CD4-positive, CD25-positive, alpha-beta regulatory T cell (primary cell): ENCODE measurements at regions not wholly inside any gene's neighbourhood (a gene's known extent, or its start where the extent isn't known, plus 50 kb on each side); places are given as distances from the start of the nearest gene placed in this dataset.

ENCODE experiments used
- ATAC-seq, 2 donors: fragments of 150-1000 bp; cut with Tn5 transposase; one replicate each; pipeline ENCODE4 v1.10.0; 2021; ENCODE audit warnings: low read depth in 2 of 2, moderate number of reproducible peaks in 2 of 2, moderate library complexity in 1 of 2
- DNase-seq, 3 donors: peaks; one replicate each; pipeline versions ENCODE4 v3.0.0 to v3.0.0-alpha.2; 2012 to 2022; ENCODE audit warnings: mixed read lengths in 1 of 3
- H3K27ac ChIP-seq: one replicate; pipeline ENCODE4 v1.7.0; 2013; ENCODE audit warnings: mild to moderate bottlenecking, low read length; ENCODE audit not compliant: insufficient read depth, poor library complexity, severe bottlenecking
- H3K27me3 ChIP-seq: one replicate; pipeline ENCODE4 v1.7.0; 2013; ENCODE audit warnings: low read length; ENCODE audit not compliant: control insufficient read depth, insufficient read depth
- H3K36me3 ChIP-seq: one replicate; pipeline ENCODE4 v1.7.0; 2013; ENCODE audit warnings: mild to moderate bottlenecking, low read length, moderate library complexity; ENCODE audit not compliant: control insufficient read depth, insufficient read depth
- H3K4me1 ChIP-seq: 2 replicates; pipeline ENCODE4 v1.7.0; 2013; ENCODE audit warnings: mild to moderate bottlenecking, low read length; ENCODE audit not compliant: insufficient read depth, control insufficient read depth, poor library complexity, severe bottlenecking
- H3K4me3 ChIP-seq: one replicate; pipeline ENCODE4 v1.7.0; 2013; ENCODE audit warnings: low read depth, mild to moderate bottlenecking, low read length, moderate library complexity
- H3K9me3 ChIP-seq, 2 experiments: 1 replicate in 1 of 2; 2 replicates in 1 of 2; pipeline ENCODE4 v1.7.0; 2013; ENCODE audit warnings: low read length in 2 of 2, mild to moderate bottlenecking in 1 of 2, moderate library complexity in 1 of 2; ENCODE audit not compliant: control insufficient read depth in 2 of 2
- H3K27ac Mint-ChIP-seq, 3 donors: one replicate each; pipeline ENCODE4 v1.8.0; 2020 to 2022; ENCODE audit warnings: mild to moderate bottlenecking in 3 of 3, mixed read lengths in 3 of 3, moderate library complexity in 2 of 3
- H3K27me3 Mint-ChIP-seq: one replicate; pipeline ENCODE4 v1.8.0; 2022; ENCODE audit warnings: mild to moderate bottlenecking, mixed read lengths
- H3K36me3 Mint-ChIP-seq: one replicate; pipeline ENCODE4 v1.8.0; 2020; ENCODE audit warnings: mixed read lengths
- H3K4me1 Mint-ChIP-seq, 4 donors: one replicate each; pipeline ENCODE4 v1.8.0; 2020 to 2022; ENCODE audit warnings: mixed read lengths in 4 of 4, mild to moderate bottlenecking in 1 of 4
- H3K4me3 Mint-ChIP-seq, 4 donors: one replicate each; pipeline ENCODE4 v1.8.0; 2020 to 2022; ENCODE audit warnings: mild to moderate bottlenecking in 4 of 4, mixed read lengths in 4 of 4, moderate library complexity in 3 of 4
- H3K9me3 Mint-ChIP-seq, 7 donors: one replicate each; pipeline ENCODE4 v1.8.0; 2020 to 2022; ENCODE audit warnings: mixed read lengths in 7 of 7, mild to moderate bottlenecking in 3 of 7, moderate library complexity in 2 of 7

DNA sequence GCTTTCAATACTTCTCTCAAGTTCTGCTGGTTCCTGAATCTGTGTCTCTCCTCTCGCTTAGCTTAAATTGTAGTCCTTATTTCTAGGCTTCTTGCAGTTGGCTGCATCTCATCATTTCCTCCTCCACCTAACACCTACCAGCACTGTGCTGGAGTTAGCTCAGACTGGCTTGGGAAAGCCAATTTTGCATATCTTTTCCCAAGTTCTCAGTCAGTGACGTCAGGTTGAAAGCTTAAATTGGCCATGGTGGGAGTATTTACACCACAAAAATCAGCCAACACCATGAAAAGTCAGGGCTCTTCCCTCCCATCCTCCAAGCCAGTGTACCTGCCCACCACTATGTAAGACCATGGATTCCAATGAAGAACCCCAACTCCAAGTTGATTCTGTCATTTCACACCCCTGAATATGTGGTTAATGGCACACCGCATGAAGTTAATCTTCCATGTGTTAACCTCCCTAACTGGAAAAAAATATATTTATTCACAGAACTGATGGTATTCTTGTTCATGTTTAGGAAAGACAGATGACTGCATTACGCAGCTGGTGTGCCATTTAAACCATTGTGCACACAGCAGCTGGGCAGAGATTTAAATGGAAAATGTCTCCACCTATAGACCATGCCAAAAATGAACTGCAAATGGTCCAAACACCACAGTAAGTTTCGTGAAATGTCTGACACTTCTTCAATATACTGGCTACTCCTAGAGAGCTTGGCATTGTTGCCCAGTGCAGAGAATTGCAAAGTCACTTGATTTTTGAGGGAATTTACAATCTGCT, 274.1 kb upstream of the MAP3K7 start:
- peaks cover under 1% of the 10 kb centered on the region for H3K27me3 Mint-ChIP-seq
- no peaks in the 10 kb centered on the region for H3K4me1 ChIP-seq
- no peak overlapping the region for H3K4me3 Mint-ChIP-seq
- H3K4me3 ChIP-seq, result no peak overlapping the region
- no peak for ATAC-seq
- no peaks in the 10 kb centered on the region for H3K4me1 Mint-ChIP-seq
- no peaks in the 10 kb centered on the region for H3K9me3 ChIP-seq
- peak in 1 of 3 donors; percentile 15 for DNase-seq
- H3K27me3 ChIP-seq, result no peaks in the 10 kb centered on the region
- H3K27ac Mint-ChIP-seq, result no peak overlapping the region
- H3K9me3 Mint-ChIP-seq, result no peaks in the 10 kb centered on the region
- H3K36me3 ChIP-seq, result no peaks in the 10 kb centered on the region
- H3K27ac ChIP-seq, result no peak overlapping the region
- no peaks in the 10 kb centered on the region for H3K36me3 Mint-ChIP-seq

DNA sequence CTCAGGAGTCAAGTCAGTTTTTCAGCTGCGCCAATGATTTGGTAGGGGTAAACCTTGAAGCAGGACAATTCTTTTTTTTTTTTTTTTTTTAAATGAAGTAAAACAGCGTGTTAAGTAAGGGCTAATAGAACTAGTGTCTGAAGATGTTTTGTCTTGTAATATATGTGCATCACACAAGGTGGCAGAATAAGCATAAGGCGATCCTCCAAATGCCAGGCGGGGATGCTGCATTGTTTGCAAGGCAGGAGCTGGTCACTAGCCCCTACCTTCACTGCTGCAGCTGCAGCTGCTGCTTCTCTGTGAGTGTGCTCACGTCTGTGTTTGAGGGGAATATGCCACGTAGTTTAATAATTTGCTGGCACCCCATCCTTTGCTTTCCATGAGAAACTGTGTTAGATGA, 272.7 kb upstream of the MAP3K7 start:
- H3K27ac ChIP-seq, result no peak overlapping the region
- H3K4me1 ChIP-seq, result no peaks in the 10 kb centered on the region
- no peaks in the 10 kb centered on the region for H3K36me3 ChIP-seq
- no peak overlapping the region for H3K4me3 Mint-ChIP-seq
- H3K36me3 Mint-ChIP-seq, result no peaks in the 10 kb centered on the region
- no peaks in the 10 kb centered on the region for H3K27me3 ChIP-seq
- H3K4me3 ChIP-seq, result no peak overlapping the region
- DNase-seq, result no peak
- ATAC-seq, result no peak
- peaks cover 4% of the 10 kb centered on the region for H3K27me3 Mint-ChIP-seq
- no peak overlapping the region for H3K27ac Mint-ChIP-seq
- H3K9me3 Mint-ChIP-seq, result no peaks in the 10 kb centered on the region
- no peaks in the 10 kb centered on the region for H3K4me1 Mint-ChIP-seq
- H3K9me3 ChIP-seq, result no peaks in the 10 kb centered on the region

DNA sequence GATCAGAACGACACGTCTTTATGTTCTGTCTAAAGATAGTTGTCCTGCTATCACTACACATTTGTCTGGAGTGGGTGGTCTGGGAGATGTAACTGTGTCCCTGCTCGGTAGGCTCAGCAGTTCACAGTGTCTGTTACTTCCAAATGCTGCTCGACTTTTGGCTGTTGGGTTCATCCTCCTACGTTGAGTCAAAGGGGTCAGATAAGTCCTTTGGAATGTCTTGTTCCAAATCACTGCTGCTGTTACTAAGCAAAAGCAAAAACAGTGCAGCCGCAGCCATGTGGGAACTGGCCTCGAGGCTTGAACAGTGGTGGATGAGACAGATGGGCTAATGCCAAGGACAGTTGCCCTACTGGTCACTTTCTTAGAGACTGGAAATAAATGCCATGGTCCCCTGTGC, 272.2 kb upstream of the MAP3K7 start:
- no peaks in the 10 kb centered on the region for H3K4me1 ChIP-seq
- H3K27ac ChIP-seq, result no peak overlapping the region
- H3K27me3 ChIP-seq, result no peaks in the 10 kb centered on the region
- H3K9me3 ChIP-seq, result no peaks in the 10 kb centered on the region
- ATAC-seq (peak in 1 of 2 donors; percentile 14), DNase-seq (no peak)
- peaks cover 4% of the 10 kb centered on the region for H3K27me3 Mint-ChIP-seq
- H3K36me3 ChIP-seq, result no peaks in the 10 kb centered on the region
- no peak overlapping the region for H3K4me3 Mint-ChIP-seq
- H3K36me3 Mint-ChIP-seq, result no peaks in the 10 kb centered on the region
- H3K4me3 ChIP-seq, result no peak overlapping the region
- H3K9me3 Mint-ChIP-seq, result no peaks in the 10 kb centered on the region
- H3K27ac Mint-ChIP-seq, result no peak overlapping the region
- H3K4me1 Mint-ChIP-seq, result no peaks in the 10 kb centered on the region

DNA sequence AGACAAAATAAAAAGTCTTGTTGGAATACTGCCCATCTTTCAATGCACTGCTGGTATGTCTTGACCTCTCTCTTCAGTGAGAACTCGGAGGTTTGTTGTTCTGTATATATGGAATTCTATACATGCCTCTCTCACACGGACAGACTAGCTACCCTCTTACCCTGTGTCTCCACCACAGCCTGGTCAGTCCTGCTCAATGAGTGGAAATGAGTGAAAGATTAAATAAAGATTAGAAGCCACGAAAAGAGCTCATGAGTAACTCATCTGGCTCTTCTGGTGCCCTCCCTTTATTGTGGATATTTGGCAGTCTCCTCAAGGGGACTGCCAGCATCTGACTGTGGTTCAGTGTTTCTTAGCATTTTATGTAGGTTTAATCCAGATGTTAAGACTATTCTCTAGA, 262.8 kb upstream of the MAP3K7 start:
- Histone ChIP-seq H3K27me3 (peaks cover 2% of the 10 kb centered on the region), H3K9me3 (no peaks in the 10 kb centered on the region), H3K36me3 (no peaks in the 10 kb centered on the region), H3K4me1 (no peaks in the 10 kb centered on the region), H3K4me3 (no peak overlapping the region), H3K27ac (no peak overlapping the region)
- Mint-ChIP-seq H3K36me3 (no peaks in the 10 kb centered on the region), H3K4me3 (no peak overlapping the region), H3K27me3 (peaks cover 5% of the 10 kb centered on the region), H3K9me3 (peaks cover 0 to 3% (median 0%) of the 10 kb centered on the region in 7 donors), H3K4me1 (no peaks in the 10 kb centered on the region), H3K27ac (no peak overlapping the region)
- ATAC-seq (no peak), DNase-seq (no peak)

DNA sequence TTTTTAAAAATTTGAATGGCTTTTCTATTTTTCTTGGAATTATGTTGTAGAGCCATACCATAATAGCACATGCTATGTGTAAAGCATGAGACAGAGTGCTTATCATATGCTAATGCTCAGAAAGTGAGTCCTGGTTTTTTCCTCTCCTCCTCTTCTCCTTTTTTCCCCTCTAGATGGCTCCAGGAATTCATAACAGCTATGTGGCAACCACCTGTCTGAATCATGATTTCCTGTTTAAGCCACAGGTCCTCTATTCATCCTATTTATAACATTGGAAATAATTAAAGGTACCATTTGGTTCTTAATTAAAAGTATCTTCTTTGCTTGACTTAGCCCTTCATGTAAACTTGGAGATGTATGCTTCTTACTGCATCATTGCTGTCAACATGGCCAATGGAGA, 260.0 kb upstream of the MAP3K7 start:
- peaks cover 0 to 3% (median 0%) of the 10 kb centered on the region in 7 donors for H3K9me3 Mint-ChIP-seq
- DNase-seq (no peak), ATAC-seq (no peak)
- H3K27me3 Mint-ChIP-seq, result no peaks in the 10 kb centered on the region
- no peaks in the 10 kb centered on the region for H3K4me1 Mint-ChIP-seq
- H3K36me3 ChIP-seq, result no peaks in the 10 kb centered on the region
- no peaks in the 10 kb centered on the region for H3K4me1 ChIP-seq
- no peak overlapping the region for H3K4me3 ChIP-seq
- H3K9me3 ChIP-seq, result no peaks in the 10 kb centered on the region
- H3K36me3 Mint-ChIP-seq, result no peaks in the 10 kb centered on the region
- peaks cover under 1% of the 10 kb centered on the region for H3K27me3 ChIP-seq
- no peak overlapping the region for H3K27ac ChIP-seq
- H3K27ac Mint-ChIP-seq, result no peak overlapping the region
- no peak overlapping the region for H3K4me3 Mint-ChIP-seq

DNA sequence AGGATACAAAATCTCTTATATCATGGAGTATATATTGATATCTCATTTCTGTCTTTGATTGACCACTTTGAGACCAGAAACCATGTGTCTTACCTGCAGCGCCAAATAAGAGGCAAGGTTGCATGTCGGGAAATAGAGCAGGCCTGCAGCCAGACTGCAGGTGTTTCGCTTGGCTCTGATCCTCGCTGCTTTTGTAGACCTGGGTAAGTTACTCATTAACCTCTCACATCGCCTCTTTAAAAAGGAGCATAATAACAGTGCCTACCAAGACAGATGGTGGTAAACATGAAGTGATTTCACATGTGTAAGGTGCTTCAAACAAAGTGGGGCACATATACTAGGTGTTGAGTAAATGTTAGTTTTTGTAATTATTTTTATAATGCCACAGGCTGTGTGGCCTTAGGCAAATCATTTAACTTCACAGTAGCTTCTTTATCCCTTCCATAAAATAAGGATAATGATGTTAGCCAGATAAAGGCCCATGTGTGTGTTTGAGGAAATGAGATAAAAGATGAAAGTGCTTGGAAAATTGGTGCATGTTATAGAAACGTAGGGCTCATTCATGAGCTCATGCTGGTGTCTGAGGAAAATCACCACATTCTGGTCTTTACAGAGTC, 248.8 kb upstream of the MAP3K7 start:
- no peak overlapping the region for H3K4me3 ChIP-seq
- no peak overlapping the region for H3K27ac ChIP-seq
- H3K9me3 ChIP-seq, result no peaks in the 10 kb centered on the region
- Mint-ChIP-seq H3K9me3 (peaks cover 0 to 10% (median 0%) of the 10 kb centered on the region in 7 donors), H3K4me1 (no peaks in the 10 kb centered on the region), H3K27ac (no peak overlapping the region), H3K27me3 (no peaks in the 10 kb centered on the region), H3K4me3 (no peak overlapping the region), H3K36me3 (no peaks in the 10 kb centered on the region)
- no peaks in the 10 kb centered on the region for H3K27me3 ChIP-seq
- no peaks in the 10 kb centered on the region for H3K36me3 ChIP-seq
- H3K4me1 ChIP-seq, result no peaks in the 10 kb centered on the region
- ATAC-seq (no peak), DNase-seq (no peak)

DNA sequence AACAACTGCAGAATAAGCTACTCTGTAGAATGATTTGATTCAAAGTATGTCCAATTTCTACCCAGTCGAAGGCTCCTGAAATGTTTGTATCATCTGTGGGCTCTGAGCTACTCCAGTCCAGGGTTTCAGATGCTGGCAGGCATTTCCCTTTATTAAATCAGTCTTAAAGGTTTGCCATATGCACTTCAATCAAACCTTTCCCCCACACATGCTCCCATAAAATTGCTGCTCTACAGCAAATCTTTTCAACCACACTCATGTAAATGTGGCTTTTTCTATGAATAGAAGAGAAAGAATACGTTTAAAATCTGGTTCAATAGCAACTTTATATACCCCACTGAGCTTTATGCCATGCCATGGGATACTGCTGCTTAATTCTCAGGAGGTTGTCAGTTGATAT, 242.4 kb upstream of the MAP3K7 start:
- no peaks in the 10 kb centered on the region for H3K36me3 ChIP-seq
- no peaks in the 10 kb centered on the region for H3K4me1 ChIP-seq
- no peak overlapping the region for H3K27ac Mint-ChIP-seq
- ATAC-seq (no peak), DNase-seq (no peak)
- H3K4me3 Mint-ChIP-seq, result no peak overlapping the region
- no peaks in the 10 kb centered on the region for H3K4me1 Mint-ChIP-seq
- peaks cover 4% of the 10 kb centered on the region for H3K27me3 Mint-ChIP-seq
- no peaks in the 10 kb centered on the region for H3K36me3 Mint-ChIP-seq
- no peaks in the 10 kb centered on the region for H3K27me3 ChIP-seq
- H3K4me3 ChIP-seq, result no peak overlapping the region
- no peak overlapping the region for H3K27ac ChIP-seq
- peaks cover 0 to 5% (median 4%) of the 10 kb centered on the region in 7 donors for H3K9me3 Mint-ChIP-seq
- no peaks in the 10 kb centered on the region for H3K9me3 ChIP-seq

DNA sequence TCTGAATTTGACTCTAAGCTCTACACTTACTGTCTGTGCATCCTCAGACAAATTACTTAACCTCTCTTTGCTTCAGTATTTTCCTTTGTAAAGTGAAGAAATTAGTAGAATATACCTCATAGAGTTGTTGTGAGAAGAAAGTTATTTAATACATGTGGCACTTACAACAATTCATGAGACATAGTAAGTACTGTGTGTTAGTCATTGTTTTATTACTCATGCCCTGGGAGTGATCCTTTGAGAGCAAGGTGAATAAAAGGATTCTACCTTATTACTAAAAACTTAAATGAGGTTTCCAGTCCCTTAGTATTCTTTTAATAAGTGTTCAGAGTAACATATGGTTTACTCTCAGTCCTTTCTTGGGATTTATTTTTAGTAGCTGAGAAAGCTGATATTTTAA, 233.6 kb upstream of the MAP3K7 start:
- no peak overlapping the region for H3K27ac ChIP-seq
- Mint-ChIP-seq H3K36me3 (no peaks in the 10 kb centered on the region), H3K27me3 (no peaks in the 10 kb centered on the region), H3K4me3 (no peak overlapping the region), H3K4me1 (no peaks in the 10 kb centered on the region), H3K27ac (no peak overlapping the region), H3K9me3 (peaks cover 0 to 4% (median 0%) of the 10 kb centered on the region in 7 donors)
- no peak for DNase-seq
- no peak overlapping the region for H3K4me3 ChIP-seq
- H3K9me3 ChIP-seq, result no peaks in the 10 kb centered on the region
- no peaks in the 10 kb centered on the region for H3K4me1 ChIP-seq
- ATAC-seq, result no peak
- H3K36me3 ChIP-seq, result no peaks in the 10 kb centered on the region
- H3K27me3 ChIP-seq, result no peaks in the 10 kb centered on the region
